GM13976 (cell line): ENCODE measurements at regions not wholly inside any gene's neighbourhood (a gene's known extent, or its start where the extent isn't known, plus 50 kb on each side); places are given as distances from the start of the nearest gene placed in this dataset.

ENCODE experiments used
- DNase-seq: peaks from one replicate; pipeline ENCODE4 v3.0.0; 2012; ENCODE audit warnings: low spot score
- in situ Hi-C: fragments of 300-500 bp; cut with MboI; formaldehyde crosslinking; loops from one replicate; pipeline ENCODE4 v1.12.0; 2022; ENCODE audit warnings: low sequenced_read_pairs, mixed read lengths, inconsistent platforms; ENCODE audit not compliant: unreplicated experiment
- TF ChIP-seq, protein P1 (sequence below): IDR thresholded peaks from 2 replicates; pipeline ENCODE4 v1.5.1; 2012; ENCODE audit warnings: borderline replicate concordance, mild to moderate bottlenecking; ENCODE audit not compliant: insufficient read depth; ENCODE audit errors: extremely low read depth, missing control alignments, control extremely low read depth

DNA sequence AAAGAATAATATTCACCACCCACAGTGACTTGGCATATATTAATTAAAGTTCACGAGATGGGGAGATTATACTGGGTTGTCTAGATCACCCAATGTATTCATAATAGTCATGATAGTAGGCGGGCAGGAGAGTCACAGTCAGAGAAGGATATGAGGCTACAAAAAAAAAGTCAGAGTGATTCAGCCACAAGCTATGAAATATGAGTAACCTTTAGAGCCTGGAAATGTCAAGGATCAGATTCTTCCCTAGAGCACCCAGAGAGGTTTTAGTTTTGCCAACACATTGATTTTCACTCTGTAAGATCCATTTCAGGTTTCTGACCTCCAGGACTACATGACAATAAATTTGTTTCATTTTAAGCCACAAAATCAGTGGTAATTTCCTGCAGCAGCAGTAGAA lies 501.9 kb downstream of the GABRG1 start:
- TF ChIP-seq, protein P1, sequence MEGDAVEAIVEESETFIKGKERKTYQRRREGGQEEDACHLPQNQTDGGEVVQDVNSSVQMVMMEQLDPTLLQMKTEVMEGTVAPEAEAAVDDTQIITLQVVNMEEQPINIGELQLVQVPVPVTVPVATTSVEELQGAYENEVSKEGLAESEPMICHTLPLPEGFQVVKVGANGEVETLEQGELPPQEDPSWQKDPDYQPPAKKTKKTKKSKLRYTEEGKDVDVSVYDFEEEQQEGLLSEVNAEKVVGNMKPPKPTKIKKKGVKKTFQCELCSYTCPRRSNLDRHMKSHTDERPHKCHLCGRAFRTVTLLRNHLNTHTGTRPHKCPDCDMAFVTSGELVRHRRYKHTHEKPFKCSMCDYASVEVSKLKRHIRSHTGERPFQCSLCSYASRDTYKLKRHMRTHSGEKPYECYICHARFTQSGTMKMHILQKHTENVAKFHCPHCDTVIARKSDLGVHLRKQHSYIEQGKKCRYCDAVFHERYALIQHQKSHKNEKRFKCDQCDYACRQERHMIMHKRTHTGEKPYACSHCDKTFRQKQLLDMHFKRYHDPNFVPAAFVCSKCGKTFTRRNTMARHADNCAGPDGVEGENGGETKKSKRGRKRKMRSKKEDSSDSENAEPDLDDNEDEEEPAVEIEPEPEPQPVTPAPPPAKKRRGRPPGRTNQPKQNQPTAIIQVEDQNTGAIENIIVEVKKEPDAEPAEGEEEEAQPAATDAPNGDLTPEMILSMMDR, result no peak
- in situ Hi-C loops, result no loop called here
- DNase-seq, result no peak

DNA sequence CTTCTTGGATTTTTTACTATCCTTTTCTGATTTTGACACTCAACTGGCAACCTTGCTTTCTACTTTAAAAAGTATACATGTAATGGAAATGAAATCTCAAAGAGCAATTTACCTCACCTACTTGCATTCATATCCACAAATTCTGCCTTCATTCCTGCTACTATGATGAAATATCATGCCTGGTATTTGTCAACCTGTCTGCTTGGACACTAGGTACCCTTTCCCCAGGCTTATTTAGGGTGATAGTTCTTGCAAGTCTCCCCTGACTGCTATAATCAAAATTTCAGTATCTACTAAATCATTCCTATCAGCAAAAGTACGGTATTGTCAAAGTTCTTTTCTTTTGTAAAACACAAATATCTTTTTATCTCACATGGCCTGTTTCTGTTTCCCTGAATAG lies 503.0 kb downstream of the GABRG1 start:
- in situ Hi-C loops, result no loop called here
- TF ChIP-seq, protein P1, result no peak

DNA sequence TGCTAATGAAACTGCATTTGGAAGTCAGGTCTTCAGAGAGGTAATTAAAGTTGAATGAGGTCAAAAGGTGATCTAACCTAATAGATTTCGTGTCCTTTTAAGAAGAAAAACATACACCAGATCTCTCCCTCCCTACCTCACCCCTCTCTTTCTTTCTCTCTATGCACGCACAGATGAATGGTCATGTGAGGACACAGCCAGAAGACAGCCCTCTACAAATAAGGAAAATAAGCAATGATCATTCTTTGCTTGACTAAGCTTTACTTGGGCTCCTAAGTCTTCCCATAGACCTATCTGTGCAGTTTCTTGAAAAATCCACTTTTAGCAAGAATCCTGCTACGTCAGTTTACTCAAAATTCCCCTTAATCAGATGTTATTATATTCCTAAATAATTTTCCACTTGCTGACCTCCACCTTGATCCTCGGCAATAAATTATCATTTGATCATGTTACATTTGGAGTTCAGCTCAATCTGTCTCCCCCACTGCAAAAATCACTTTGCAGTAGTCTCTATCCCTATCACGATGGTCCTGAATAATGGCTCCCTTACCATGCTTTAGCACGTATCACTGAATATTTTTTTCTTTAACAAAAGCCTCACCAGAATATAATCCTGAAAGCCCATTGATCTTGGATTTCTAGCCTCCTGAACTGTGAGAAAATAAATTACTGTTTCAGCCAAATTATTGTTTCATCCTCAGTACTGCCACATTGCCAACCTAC lies 527.3 kb downstream of the GABRG1 start:
- TF ChIP-seq, protein P1, result no peak
- in situ Hi-C loops, result no loop called here
- no peak for DNase-seq

More for the DNA sequence above, 503.0 kb downstream of the GABRG1 start:
- no peak for DNase-seq

DNA sequence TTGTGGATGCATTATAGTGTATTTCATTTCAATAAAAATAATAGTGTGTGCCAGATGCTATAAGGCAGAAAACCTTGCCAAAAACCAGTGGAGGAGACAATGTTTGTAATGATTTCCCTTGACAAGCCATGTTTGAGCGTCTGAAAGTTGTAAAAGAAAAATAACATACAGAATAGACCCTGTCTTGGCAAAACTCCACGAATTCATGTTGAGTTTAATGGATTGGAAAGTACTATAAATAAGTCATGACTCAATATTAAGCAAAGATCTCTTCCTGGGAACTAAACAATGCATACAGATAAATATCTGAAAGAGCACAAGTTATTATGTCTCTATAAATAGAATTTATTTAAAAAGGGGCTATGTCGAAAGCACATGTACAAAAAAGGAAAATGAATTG lies 543.5 kb downstream of the GABRG1 start:
- no peak for DNase-seq
- in situ Hi-C loops, result no loop called here

DNA sequence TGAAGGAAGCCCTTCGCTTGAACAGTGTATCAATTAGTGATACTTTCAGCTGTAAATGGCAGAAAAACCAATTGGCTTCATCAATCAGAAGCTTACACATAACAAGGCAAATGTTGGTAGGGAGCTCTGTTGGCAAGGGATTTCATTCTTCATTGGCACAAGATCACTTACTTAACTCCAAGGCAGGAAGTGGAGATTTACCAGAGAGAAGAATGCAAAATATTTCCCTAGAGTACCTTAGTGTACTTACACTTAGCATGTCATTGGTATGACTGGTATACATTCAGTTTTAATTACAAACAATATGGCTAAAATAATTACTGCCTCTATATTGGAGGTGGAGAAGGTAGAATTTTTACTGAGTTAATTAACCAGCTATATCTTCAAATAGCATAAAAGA lies 545.0 kb downstream of the GABRG1 start:
- in situ Hi-C loops, result no loop called here
- TF ChIP-seq, protein P1, result no peak
- no peak for DNase-seq

More for the DNA sequence above, 543.5 kb downstream of the GABRG1 start:
- TF ChIP-seq, protein P1, result no peak

DNA sequence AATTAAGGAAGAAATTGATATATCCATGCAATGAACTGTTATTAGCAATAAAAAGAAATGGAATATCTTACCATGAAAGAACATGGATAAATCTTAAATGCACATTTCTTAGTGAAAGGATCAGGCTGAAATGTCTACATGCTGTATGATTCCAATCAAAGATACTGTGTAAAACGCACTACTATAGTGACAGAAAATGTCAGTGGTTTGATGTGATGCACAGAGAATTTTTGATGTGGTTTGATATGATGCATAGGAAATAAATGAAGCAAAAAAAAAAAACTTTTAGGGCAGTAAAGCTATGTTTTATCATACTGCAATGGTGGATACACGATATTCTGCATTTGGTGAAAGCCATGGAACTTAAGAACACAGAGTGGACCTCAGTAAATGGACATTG lies 547.6 kb downstream of the GABRG1 start:
- DNase-seq, result no peak
- in situ Hi-C loops, result no loop called here
- TF ChIP-seq, protein P1, result no peak

DNA sequence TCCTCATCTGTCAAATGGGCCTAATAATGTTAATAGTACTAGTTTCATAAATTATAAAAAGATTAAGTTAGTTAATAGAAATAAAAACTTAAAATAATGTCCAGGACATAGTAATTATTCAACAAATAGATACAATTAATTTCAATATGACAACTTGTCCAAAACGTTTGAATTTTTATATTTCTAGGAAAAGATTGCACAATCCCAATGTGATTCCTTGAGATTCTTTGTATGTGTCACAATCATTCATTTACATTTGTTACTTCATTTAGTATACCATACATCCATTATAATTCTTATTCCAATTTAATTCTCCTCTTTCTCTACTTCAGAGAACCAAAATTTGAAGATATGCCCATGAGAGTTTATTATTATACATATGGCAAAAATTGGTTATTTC lies 554.2 kb downstream of the GABRG1 start:
- in situ Hi-C loops, result no loop called here
- no peak for DNase-seq
- TF ChIP-seq, protein P1, result no peak
